MV-4-11 (cell line): ENCODE measurements at regions not wholly inside any gene's neighbourhood (a gene's known extent, or its start where the extent isn't known, plus 50 kb on each side); places are given as distances from the start of the nearest gene placed in this dataset.
"Not testable (repeated sequence)": the region's sequence is repeated elsewhere in the genome, so short reads cannot be mapped to it uniquely, and the experiment has no call there.

ENCODE experiments used
- DNase-seq: peaks from one replicate; lab custom pipeline; 2025; lab: John Stamatoyannopoulos, UW

DNA sequence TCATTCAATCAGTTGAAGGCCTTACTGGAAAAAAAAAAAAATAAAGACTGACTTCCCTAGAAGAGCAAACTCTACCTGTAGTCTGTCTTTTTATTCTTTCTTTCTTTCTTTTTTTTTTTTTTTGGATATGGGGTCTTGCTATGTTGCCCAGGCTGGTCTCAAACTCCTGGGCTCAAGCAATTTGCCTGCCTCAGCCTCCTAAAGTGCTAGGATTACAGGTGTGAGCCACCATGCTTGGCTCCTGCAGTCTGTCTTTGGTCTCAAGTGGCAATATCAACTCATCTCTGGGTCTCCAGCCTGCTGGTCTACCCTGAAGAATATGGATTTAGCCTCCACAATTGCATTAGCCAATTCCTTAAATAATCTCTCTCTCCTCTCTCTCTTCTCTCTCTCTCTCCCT is 167.7 kb upstream of the P2RY1 start:
- no peak for DNase-seq

DNA sequence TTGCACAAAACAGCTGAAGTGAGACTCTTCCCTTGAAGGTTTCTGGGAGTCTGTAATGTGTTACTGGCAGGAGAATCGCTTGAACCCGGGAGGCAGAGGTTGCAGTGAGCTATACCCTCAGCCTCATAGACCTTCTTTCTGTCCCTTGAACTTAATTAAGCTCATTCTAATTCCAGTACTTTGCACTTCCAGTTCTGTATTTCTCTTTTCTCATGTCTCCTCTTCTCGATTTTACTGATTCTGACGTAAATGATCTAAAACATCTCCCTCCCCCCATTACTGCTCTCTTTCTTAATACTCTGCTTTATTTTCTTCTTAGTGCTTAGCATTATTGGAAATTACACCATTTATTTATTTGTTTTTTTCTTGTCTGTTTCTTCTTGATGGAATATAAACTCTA is 165.4 kb upstream of the P2RY1 start:
- DNase-seq = no peak

DNA sequence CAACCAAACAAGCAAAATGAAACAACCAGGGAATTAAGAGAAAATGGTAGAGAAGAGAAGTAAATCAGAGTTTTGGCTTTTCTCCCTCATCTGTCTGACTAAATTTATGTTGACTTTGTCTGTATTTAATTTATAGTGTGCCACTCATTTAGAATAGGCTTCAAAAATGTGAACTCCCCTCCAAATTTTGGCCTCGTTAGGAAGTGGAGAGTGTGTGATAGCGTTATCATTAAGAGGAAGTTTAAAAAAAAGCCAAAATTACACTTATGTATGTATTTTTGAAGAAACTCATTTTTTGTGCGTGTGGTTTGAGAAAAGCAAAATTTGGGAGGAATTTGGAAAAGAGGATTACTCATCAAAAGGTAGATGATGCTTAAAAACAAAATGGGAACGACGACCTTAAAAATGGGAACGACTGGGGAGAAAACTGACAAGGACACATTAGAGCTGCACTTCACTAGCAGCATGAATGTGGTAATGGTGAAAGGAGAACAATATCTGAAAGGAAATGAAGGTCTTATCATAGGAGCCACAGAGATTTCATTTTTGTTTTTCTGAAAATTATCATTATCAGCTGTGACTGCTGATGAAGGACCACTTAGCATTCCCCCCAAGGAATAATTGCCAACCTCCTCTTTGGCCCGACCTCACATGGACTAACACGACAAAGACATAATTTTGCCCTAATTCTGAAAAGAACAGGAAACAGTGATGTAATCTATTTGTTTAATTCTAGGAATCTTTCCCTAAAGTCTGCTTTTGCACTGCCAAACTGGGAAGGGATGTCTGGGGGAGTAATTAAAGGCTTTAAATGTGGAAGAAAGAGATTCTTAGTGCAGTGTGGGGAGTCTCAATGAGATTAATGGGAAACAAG is 163.2 kb upstream of the P2RY1 start:
- no peak for DNase-seq

DNA sequence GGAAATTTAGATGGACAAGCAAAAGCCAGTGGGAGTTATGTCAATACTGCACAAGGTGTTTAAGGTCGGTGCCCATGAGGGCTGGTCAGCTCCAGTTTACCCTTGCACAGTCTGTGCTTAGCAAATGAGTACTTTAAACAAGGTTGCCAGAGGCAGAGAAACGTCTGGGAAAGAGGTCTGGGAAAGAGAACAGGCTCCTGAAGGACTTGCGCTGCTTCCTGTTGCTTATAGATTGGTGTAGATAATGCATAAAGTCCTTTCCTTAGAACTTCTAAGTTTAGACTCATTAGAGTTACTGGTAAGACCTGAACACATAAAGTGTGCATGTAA is 162.6 kb upstream of the P2RY1 start:
- no peak for DNase-seq

DNA sequence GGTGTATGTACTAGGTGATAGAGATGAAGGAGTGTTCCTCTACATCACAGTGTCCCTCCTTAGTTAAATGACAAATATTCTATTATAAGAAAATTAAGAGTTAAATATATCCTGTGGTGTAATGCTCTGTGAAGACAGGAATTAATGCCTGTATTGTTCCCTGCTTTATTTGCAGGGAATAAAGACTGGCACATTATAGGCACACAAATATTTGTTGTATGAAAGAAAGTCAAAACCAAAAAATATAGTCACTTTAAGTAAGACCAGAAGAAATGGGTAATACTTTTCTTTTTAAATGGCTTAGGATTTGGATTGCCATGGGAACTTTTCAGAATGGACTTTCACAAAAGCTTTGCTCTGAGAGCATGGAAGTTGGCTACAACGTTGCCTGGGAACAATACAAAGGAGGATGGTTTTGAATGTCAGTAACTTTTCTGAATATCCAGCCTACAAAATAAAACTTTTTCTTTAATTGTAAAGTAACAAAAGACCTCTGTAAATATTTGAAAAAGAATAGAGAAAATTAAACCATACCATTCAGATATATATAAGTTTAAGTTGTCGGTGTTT is 158.0 kb upstream of the P2RY1 start:
- DNase-seq = no peak

DNA sequence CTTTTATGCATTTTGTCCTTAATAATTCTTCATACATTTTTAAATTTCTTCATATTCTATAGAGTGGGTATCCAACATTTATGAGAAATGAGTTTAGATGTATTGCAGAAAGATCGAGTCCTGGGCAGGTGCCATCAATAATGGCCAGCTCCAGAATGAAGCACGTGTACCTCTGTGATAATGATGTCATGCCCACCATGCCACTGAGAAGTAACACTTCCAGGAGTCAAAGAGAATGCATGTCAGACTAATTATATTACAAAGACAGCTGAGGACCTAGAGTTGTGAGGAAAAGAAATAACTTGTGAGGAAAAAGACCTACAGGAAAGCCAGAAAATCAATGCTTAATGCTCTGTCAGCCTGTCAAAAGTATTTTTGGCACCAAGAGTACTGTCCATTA is 157.4 kb upstream of the P2RY1 start:
- no peak for DNase-seq

DNA sequence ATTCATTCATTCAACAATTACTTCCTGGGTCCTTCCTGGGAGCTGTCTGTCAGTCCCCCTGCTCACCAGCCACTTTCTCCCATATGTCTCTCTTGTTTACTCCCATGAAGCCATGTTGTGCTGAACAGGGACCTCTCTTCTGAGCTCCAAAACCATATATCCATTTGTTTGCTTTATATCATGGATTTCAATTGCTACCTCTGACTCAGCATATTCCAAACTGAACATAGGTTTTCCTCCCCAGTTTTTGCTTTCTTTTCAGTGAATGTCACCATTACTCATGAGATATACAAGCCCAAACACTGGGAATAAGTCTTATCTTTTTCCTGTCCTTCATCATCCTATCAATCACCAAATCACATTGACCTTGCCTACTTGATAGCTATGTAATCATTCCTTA is 152.5 kb upstream of the P2RY1 start:
- DNase-seq = no peak

DNA sequence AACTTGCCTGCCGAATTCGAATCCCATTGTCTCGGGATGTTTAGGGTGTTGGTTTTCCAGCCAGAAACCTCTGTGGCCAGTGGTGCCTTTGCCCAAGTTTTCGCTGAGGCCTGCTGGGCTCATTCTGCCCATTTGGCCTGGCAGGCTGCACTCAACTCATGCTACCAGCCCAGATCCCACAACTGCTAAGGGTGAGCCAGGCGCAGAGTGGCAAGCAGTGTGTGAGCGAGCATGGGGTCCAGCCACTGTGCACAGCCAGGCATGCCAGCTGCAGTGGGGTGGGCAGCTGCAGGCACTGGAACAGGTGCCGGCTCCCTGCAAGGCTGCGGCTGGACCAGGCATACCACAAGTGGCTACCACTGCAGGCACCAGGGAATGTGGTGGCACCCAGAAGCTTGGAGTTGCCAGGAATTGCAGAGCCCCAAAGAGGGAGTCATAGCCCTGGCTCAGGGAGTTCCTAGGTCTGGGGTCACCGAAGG is 151.4 kb upstream of the P2RY1 start:
- no peak for DNase-seq

DNA sequence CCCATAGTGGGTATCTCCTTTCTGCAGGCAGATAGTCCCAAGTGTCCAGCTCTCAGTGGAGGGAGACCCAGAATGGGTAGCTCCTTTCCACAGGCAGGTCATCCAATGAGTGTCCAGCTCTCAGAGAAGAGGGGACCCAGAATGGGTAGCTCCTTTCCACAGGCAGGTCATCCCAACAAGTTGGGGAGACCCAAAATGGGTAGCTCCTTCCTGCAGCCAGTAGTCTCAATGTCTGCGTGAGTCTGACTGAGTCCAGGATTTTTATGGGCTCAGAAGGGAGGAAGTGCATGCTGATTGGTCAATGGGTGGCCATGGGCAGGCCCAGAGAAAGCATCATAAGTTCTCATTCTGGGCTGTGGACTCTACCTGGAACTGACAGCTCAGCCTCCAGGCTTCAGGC is 150.7 kb upstream of the P2RY1 start:
- no peak for DNase-seq

DNA sequence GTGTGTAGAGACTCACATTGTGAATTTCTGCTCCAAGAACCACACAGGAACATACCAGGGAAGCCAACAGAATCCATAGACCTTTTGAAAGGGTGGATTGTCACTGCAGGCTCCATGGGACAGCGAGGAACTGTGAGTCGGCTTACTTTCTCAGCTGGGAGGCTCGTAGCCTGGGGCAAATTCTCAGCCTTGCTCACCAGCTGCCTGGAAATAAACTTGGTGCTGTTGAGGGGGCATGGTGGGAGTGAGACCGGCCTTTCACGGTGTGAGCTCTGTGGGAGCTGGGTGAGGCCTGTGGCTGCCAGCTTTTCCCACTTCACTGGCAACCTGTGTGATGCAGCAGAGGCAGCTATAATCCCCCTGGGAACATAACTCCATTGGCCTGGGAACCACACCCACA is 146.6 kb upstream of the P2RY1 start:
- no peak for DNase-seq

DNA sequence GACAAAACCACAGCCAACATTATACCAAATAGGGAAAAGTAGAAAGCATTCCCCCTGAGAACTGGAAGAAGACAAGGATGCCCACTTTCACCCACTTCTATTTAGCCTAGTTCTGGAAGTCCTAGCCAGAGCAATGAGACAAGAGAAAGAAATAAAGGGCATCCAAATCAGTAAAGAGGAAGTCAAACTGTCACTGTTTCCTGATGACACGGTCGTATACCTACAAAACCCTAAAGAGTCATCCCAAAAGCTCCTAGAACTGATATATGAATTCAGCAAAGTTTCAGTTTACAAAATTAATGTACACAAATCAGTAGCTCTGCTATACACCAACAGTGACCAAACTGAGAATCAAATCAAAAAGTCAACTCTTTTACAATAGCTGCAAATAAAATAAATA is 142.6 kb upstream of the P2RY1 start:
- DNase-seq = not testable (repeated sequence)

DNA sequence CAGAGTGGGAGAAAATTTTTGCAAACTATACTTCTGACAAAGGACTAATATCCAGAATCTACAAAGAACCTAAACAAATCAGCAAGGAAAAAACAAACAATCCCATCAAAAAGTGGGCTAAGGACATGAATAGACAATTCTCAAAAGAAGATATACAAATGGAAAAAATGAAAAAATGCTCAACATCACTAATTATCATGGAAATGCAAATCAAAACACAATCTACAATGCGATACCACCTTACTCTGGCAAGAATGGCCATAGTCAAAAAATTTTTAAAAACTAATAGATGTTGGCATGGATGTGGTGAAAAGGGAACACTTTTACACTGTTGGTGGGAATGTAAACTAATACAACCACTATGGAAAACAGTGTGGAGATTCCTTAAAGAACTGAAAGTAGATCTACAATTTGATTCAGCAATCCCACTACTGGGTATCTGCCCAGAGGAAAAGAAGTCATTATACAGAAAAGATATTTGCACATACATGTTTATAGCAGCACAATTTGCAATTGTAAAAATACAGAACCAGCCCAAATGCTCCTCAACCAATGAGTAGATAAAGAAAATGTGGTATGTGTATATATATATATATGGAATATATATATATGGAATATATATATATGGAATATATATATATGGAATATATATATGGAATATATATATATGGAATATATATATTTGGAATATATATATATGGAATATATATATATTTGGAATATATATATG is 141.2 kb upstream of the P2RY1 start:
- DNase-seq = not testable (repeated sequence)

DNA sequence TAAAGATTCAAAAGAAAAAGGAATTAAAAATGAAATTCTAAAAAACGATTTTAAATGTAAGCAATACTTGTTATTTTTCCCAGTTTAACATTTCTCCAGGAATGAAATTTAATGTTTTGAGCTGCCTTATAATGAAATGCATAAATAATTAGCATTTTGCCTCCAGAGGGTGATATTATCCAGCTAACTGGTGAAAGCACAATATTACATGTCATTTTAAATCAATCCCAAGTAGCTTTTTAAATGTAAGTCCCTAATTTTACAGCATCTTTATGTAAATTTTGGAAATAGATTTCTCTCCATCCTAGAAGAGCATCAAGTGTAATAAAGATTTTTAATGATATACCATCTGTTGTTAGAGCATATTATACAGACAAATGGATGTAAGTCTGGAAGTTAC is 139.1 kb upstream of the P2RY1 start:
- no peak for DNase-seq

DNA sequence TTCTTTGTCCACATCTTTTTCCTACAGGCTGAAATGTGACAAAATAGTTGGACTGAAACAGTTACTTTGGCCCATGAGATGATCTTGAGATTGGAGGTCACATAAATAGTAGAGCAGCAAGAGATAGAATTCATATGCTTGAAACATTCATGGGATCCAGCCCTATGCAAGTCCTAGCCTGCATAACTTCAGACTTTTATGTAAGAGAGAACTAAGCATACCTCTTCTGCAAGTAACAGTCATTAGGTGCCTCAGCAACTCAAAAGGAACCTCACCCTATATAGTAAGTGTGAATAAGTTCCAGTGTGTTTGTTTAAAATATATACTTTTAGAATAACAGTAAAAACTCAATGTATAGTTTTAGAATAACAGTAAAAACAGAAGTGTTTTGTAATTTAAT is 138.0 kb upstream of the P2RY1 start:
- no peak for DNase-seq

DNA sequence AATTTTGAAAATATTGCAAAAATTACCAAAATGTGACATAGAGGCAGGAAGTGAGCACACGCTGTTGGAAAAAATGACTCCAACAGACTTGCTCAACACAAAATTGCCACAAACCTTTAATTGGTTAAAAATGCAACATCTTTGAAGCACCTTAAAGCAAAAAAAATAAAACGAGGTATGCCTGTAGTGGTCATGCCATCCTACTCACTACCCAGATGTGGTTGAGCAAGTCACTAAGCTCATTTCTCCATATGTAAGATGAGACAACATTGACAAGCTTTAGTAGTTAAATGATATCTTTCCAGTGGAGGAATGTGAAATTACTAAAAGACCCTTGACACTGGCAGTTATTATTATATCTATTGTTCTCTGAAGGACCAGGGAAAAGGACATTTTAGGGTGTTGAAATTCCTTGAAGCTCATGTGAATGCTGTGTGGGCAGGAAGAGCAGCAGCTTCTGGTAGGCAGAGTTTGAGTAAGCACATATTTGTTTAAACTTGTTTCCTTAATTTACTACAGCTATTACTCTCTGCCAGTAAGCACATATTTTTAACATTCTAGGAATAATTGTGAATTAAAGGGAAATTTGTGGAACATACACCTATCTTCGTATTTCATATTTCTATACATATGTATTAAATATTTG is 131.6 kb upstream of the P2RY1 start:
- DNase-seq = no peak

DNA sequence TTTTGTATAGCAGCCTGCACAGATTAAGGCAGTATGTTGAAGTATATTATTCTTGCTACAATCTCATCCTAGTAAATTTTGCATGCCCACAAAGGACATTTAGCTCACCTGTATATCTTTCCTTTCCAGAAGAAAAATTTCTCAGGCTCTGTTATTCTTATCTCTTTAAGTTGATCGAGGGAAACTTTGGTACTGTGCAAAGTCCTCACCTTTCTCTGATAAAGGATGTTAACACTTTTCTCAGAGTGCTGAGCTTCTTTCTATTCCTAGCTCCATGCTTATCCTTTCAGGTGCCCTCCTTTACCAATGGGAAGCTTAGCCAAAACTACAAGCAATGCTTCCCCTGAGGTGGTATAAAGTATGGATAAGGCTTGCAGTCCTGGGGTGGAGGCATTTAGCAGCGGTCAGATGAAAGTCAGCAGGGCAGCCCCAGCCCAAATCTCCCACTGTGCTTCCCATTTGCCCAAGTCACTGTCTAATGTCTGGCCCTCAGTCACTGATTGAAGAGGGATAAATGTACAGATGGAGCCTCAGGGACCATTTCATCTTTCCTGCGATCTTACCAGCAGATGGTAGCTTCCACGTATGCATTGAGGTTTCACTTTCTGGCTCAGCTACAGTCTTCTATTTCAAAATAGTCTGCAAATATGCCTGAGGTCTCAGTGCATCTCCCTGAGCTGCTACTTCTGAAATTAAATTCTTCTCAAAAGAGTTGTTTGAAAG is 127.8 kb upstream of the P2RY1 start:
- DNase-seq = no peak

DNA sequence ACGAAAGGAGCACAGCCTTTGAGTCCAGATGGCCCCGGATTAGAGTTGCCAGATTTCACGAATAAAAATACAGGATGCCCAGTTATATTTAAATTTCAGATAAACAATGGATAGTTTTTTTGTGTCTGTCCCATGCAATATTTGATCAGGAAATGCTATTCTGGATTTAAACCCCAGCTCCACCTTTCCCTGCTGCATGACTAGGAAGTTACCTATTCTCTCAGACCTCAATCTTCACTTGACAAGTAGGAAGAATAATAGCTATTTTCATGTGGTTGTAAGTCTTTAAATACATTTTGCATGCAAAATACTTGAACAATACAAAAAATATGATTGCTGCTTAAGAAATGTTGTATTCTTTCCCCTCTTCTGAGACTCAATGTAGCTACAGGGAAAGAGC is 125.3 kb upstream of the P2RY1 start:
- no peak for DNase-seq

DNA sequence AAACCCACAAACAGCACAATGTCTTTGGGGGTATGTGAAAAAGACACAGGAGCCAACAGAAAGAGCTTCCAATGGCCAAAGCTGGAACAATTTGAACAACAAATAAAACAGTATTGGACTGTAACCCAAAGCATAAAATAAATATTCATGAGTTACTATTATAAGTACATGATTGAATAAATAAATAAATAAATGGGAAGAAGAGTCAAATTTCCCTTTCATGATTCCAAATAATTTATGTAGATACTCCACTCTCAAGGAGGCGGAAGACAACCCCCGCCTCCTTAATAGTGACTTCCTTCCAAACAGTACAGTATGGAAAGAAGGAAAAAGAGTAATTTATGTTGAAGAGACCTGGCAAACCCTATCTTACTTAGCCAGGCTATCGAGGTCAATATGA is 124.4 kb upstream of the P2RY1 start:
- no peak for DNase-seq

DNA sequence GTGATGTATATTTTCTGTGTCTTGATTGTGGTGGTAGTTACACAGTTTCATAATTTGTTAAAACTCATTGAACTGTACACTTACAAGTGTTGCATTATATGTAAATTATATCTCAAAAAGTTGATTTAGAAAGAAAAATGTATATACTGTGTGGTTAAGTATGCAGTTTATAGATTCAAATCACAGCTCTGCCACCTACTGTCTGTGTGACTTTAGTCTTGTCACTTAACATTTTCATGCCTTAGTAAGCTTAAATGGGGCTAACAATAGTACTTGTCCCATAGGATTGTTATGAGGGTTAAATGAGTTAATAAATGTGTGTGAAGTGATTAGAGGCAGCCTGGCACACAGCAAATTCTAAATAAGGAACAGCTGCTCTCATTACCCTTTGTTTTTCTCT is 120.9 kb upstream of the P2RY1 start:
- DNase-seq = no peak

DNA sequence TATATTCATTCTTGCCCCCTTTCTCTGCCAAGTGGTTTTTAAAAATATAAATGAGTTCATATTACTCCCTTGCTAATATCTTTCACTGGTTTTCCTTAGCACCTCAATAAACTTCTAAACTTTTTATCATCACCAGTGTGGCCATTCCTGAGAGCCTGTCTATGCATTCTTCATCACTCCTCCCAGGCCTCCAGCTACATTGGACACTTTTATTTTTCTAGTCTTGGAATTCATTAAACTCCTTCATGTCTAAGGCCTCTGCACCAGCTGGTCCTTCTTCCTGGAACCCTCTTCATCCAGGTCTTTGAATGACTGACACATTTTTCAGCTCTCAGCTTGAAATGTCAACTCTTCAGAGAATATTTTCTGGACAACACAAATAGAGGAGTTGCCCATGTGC is 120.4 kb upstream of the P2RY1 start:
- no peak for DNase-seq

DNA sequence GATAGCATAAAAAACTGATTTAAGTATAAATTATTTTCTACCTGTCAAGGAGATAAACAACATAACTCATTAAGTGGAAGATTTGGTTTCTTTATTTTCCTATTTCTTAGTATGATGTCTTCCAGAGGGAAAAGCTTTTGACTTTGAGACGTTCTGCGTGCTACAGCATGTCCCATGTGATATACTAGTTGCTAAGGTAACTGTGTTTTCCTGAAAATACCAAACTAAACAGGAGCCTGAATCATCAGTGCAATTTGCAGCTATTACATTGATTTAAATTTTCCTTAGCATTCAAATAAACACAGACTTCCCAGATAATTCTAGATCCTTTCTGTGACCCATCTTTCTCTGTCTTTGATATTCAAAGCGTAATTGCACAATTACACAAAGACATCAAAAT is 117.7 kb upstream of the P2RY1 start:
- DNase-seq = no peak

DNA sequence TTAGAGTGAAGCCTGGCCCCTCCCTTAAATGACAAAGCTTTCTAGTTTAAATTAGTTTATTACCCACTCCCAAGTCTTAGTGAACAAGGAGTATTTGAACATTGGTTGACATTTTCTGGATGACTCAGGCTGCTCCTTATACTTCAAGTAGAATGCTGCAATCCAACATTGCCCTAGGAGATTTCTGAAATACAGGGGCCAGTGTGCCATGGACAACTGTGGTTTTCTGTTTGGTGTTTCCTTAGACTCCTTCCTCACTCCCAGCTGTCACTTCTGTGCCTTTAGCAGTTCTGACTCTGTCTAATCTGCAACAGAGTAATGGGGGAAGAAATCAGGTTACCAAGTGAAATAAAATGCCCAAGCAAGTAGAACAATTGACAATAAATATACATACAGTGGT is 116.1 kb upstream of the P2RY1 start:
- peak; percentile 24 for DNase-seq
